GM18502 (cell line): ENCODE measurements at regions not wholly inside any gene's neighbourhood (a gene's known extent, or its start where the extent isn't known, plus 50 kb on each side); places are given as distances from the start of the nearest gene placed in this dataset.
A peak's percentile ranks its signal among the peaks of the same experiment; 100 is the strongest.

Experiments
- ATAC-seq: cut with Tn5 transposase; IDR thresholded peaks from one replicate; pipeline ENCODE4 v1.9.1; 2021; ENCODE audit warnings: mild to moderate bottlenecking; ENCODE audit not compliant: unreplicated experiment, poor library complexity

GRCh38 chr15:66848116-66848515 lies 146.1 kb downstream of the SMAD6 start:
- ATAC-seq, result no peak

- no peak for ATAC-seq
These were observed 146.8 kb downstream of the SMAD6 start for GRCh38 chr15:66848686-66849392.

- no peak for ATAC-seq
These were observed 147.3 kb downstream of the SMAD6 start for GRCh38 chr15:66849393-66849745.

- no peak for ATAC-seq
These were observed 147.7 kb downstream of the SMAD6 start for GRCh38 chr15:66849746-66850077.

- ATAC-seq, result no peak
These were observed 148.3 kb downstream of the SMAD6 start for GRCh38 chr15:66850078-66850991.

- no peak for ATAC-seq
These were observed 148.9 kb downstream of the SMAD6 start for GRCh38 chr15:66850996-66851310.

- peak; percentile 67 for ATAC-seq
These were observed 149.5 kb downstream of the SMAD6 start for GRCh38 chr15:66851311-66852063.

- ATAC-seq, result no peak
These were observed 150.2 kb downstream of the SMAD6 start for GRCh38 chr15:66852064-66852905.

- no peak for ATAC-seq
These were observed 152.3 kb downstream of the SMAD6 start for GRCh38 chr15:66854012-66854965.

GRCh38 chr15:66855041-66855440 lies 153.0 kb downstream of the SMAD6 start:
- no peak for ATAC-seq

GRCh38 chr15:66857694-66858093 lies 155.7 kb downstream of the SMAD6 start:
- no peak for ATAC-seq

- no peak for ATAC-seq
These were observed 156.6 kb downstream of the SMAD6 start for GRCh38 chr15:66858423-66859207.

- no peak for ATAC-seq
These were observed 157.7 kb downstream of the SMAD6 start for GRCh38 chr15:66859688-66860253.

- no peak for ATAC-seq
These were observed 158.8 kb downstream of the SMAD6 start for GRCh38 chr15:66860844-66861243.

- no peak for ATAC-seq
These were observed 160.3 kb downstream of the SMAD6 start for GRCh38 chr15:66862111-66862939.

GRCh38 chr15:66862940-66863335 lies 160.9 kb downstream of the SMAD6 start:
- peak; percentile 52 for ATAC-seq

- ATAC-seq, result no peak
These were observed 161.5 kb downstream of the SMAD6 start for GRCh38 chr15:66863390-66864085.
